SK-MEL-5 (cell line): ENCODE measurements at regions not wholly inside any gene's neighbourhood (a gene's known extent, or its start where the extent isn't known, plus 50 kb on each side); places are given as distances from the start of the nearest gene placed in this dataset.
"Not testable (repeated sequence)": the region's sequence is repeated elsewhere in the genome, so short reads cannot be mapped to it uniquely, and the experiment has no call there.

Source experiments
- DNase-seq: peaks from one replicate; pipeline ENCODE4 v3.0.0-alpha.2; 2016; ENCODE audit warnings: low read depth, low spot score
- in situ Hi-C: cut with HindIII; loops from 2 replicates; pipeline ENCODE4 v1.10.0; 2016; ENCODE audit warnings: low sequenced_read_pairs, high pct_unique_total_duplicates, low pct_unique_long_range_greater_than_20kb

DNA sequence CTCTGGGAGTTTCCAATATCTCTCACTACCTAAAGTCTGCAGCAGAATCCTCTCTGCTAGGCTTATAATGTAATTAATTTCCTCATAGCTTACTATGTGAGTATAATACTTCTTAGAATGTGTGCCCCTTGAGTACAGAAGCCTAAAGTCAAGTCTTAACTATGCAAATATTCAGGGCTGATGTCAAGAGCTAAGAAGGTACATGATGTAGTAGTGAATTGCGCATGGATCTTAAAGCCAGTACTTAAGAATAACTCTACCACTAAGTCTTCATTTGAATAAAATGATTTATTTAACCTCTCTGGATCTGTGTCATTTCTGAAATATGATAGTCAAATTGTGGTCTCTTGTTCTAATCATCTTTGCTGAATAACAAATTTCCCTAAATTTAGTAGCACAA lies 442.9 kb downstream of the DTWD2 start:
- no peak for DNase-seq
- in situ Hi-C loops: no loop called here

GRCh38 chr5:118544887-118545449 lies 443.4 kb downstream of the DTWD2 start:
- no peak for DNase-seq
- in situ Hi-C loops: no loop called here

GRCh38 chr5:118533923-118534322 lies 454.4 kb downstream of the DTWD2 start:
- no peak for DNase-seq
- in situ Hi-C loops: no loop called here

DNA sequence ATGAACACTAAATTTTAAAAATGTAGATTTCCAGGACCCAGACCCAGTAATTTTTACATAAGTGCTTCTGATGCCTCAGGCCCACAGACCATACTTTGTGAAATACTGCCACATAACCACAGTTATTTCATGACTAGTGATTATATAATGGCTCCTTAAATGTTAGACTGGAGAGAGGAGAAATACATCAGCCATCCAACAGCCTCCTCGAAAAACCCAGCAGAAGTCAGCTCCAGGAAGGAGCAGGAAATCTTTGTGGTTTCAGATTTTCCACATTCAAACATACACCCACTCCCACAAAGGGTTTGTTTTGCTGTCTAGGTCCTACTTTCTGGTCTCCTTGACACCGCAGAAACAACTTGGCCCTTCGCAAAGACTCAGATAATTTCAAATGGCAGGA lies 455.2 kb downstream of the DTWD2 start:
- no peak for DNase-seq
- in situ Hi-C loops: no loop called here

DNA sequence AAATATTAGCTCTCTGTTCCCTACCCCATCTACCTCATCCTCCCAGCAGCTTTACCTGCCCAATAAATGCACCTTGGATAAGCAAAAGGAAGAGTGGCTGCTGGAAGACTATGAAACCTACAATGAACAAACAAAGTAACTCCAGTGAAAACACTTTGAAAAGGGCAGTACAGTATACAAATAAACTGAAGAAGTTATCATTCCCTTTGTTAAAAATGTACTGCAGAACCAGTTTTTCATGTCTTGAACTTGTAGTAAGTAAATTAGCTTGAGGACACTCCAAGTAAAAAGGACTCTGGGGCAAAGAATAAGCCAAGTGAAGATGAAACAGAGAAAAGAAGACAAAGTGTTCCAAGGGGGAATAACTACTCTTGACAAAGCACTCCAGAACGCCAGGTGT lies 457.1 kb downstream of the DTWD2 start:
- in situ Hi-C loops: no loop called here
- no peak for DNase-seq

GRCh38 chr5:118529361-118530144 lies 458.8 kb downstream of the DTWD2 start:
- in situ Hi-C loops: no loop called here
- DNase-seq: no peak

DNA sequence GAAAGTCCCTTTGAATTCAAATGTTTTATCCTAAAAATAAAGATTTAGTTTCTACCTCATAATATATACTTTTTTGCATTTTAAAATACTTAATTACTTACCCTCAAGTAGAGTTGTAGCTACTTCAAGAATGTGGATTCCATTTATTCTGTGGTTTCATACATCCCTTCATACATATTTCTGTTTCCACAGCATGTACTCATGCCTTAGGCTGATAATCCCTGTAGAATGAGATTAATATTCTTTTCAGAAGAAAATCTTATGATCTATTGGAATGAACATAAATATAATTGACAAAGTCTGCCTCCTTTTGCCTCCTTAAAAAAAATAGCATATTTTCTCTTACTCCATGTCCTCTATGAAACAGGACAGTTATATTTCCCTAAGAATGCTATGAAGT lies 465.7 kb downstream of the DTWD2 start:
- DNase-seq: no peak
- in situ Hi-C loops: no loop called here

DNA sequence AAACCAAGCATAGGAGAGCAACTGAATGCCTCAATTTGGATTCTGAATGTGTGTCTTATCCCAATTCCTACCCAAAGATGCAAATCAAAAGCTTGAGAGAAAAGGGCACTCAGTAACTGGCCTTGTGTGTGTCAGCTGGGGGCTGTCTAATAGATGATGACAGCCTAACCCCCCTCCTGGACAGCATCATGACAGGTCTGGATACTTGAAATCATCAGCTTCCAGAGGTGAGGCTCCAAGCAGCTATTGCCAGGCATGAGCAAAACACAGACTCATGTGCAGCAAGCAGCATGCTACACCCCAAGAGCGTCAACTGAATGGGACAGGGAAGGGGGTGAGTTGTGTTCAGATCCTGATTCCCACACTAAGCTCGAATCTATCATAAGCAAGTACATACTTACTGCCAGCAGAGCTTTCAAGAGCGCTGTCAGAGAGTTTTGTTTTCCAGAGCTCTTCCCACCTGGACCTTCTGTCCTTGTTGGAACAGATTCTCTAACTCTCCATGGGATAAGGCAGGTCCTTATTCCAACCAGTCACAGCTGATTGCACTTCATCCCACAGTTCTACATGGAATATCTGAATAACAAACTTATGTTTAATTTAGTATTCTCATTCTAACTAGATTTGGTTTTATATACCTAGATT lies 467.5 kb downstream of the DTWD2 start:
- no peak for DNase-seq
- in situ Hi-C loops: no loop called here

DNA sequence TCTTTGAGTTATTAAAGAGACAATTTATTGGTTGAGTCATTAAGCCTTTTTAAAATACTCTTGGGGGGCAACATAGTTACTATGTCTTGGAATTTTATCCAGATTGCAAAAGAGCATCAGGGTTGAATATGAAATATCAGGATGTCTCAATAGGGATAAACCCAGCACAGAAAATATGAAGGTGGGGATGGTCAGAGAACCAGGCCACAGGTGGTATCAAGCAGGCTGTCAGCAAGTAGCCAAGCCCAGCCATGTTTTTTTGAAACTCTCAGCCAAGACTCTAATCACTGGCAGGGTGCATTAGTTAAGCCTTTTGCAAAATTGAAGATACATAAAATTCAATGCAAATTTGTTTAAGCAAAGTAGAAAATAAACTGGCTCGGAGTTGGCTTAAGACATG lies 468.9 kb downstream of the DTWD2 start:
- no peak for DNase-seq
- in situ Hi-C loops: no loop called here

DNA sequence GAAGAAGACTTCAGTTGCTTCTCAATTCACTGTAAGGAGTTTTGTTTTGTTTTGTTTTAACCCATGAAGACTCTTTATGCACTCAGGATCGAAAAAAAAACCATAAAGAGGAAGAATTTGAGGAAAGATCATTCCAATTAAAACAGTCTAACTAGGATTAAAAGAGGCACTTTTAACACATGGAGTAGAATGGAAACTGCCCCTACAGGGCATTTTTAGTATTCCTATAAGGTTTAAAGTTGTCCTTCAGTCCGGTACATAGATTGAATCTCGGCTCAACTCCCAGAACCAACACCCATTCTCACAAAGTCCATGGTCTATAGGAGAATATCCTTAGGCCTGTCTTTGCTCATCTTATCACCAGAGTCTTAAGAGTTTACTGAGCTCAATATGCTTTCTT lies 469.6 kb downstream of the DTWD2 start:
- DNase-seq: no peak
- in situ Hi-C loops: no loop called here

DNA sequence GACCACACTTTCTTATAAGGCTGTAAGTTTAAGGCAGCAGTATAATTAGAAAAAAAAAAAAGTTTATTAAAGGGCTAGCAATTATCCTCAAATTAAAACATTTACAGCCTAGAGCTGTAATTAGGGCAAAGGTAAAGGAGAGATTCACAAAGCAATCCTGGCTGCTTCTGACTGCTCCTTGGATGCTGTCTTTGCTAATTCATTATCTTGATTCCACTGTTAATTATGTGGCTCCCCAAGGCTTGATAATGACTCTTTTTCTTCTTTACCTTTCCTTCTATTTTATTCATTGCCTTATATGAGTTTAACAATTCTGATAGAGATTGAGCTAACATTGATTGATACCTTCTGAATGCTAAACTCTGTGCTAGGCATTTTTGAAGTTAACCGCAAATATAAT lies 476.5 kb downstream of the DTWD2 start:
- DNase-seq: no peak
- in situ Hi-C loops: no loop called here

GRCh38 chr5:118506217-118506852 lies 482.0 kb downstream of the DTWD2 start:
- in situ Hi-C loops: no loop called here
- no peak for DNase-seq

GRCh38 chr5:118502232-118502631 lies 486.1 kb downstream of the DTWD2 start:
- in situ Hi-C loops, DNase-seq: not testable (repeated sequence)

DNA sequence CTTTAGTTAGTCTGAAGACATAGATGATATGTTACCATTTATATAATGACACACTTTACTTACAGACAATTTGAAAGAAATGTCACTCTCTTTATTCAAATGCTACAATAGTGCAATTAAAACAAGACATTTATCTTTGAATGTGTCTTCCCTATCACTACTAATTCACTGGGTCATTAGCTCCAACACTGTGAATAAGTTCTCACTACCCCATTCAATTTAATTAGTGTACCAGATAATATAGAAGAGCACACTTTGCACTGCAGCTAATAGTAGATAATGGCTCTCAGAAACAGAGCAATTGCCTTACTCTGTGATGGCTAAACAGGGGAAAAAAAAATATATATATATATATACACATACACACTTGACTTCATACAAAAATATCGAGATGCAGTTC lies 497.0 kb downstream of the DTWD2 start:
- DNase-seq: no peak
- in situ Hi-C loops: no loop called here

GRCh38 chr5:118486647-118487225 lies 501.6 kb downstream of the DTWD2 start:
- in situ Hi-C loops: no loop called here

DNA sequence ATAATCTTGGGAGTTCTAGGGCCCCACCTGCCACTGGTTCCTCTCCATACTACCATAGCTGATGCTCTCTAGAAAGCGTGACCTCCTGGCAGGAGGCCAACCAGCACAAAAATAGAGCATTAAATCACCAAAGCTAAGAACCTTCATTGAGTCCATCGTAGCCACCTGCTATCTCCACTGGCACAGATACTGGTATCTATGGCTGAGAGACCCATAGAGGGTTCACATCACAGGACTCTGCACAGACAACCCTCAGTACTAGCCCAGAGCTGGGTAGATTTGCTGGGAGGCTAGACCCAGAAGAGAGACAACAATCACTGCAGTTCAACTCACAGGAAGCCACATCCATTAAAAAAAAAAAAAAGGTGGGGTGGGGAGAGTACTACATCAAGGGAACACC lies 509.1 kb downstream of the DTWD2 start:
- in situ Hi-C loops: no loop called here
- no peak for DNase-seq

More at GRCh38 chr5:118486647-118487225, 501.6 kb downstream of the DTWD2 start:
- DNase-seq: no peak

GRCh38 chr5:118478852-118479251 lies 509.5 kb downstream of the DTWD2 start:
- in situ Hi-C loops: no loop called here
- no peak for DNase-seq

- in situ Hi-C loops: no loop called here
Observed at GRCh38 chr5:118468085-118468484, 520.3 kb downstream of the DTWD2 start.

More at GRCh38 chr5:118468085-118468484, 520.3 kb downstream of the DTWD2 start:
- DNase-seq: no peak
